H1 (cell line): ENCODE measurements at regions not wholly inside any gene's neighbourhood (a gene's known extent, or its start where the extent isn't known, plus 50 kb on each side); places are given as distances from the start of the nearest gene placed in this dataset.

Source experiments
- CTCF ChIA-PET: fragments of 300-600 bp; sonication (Branson Sonifier 250); formaldehyde crosslinking; loops from one replicate; lab custom pipeline; 2021; ENCODE audit not compliant: partially characterized antibody; lab: Charles Lee
- POLR2A ChIA-PET: fragments of 300-600 bp; sonication (Branson Sonifier 250); formaldehyde crosslinking; loops from one replicate; lab custom pipeline; 2021; ENCODE audit warnings: inconsistent platforms; ENCODE audit not compliant: partially characterized antibody; lab: Charles Lee
- DNase-seq, 2 experiments: peaks; one replicate each; pipeline versions ENCODE4 v3.0.0 to v3.0.0-alpha.2; 2010 to 2022; ENCODE audit warnings: low spot score in 2 of 2, low read depth in 1 of 2, mixed read lengths in 1 of 2
- FAIRE-seq: peaks from 2 replicates; lab custom pipeline; 2011; peaks lifted over from hg19 to GRCh38; lab: Jason Lieb, UNC
- H2AFZ ChIP-seq: 2 replicates; pipeline ENCODE4 v1.8.1; 2012; ENCODE audit warnings: low read length, inconsistent platforms
- H2AK5ac ChIP-seq: 2 replicates; pipeline ENCODE4 v1.6.1; 2013; ENCODE audit warnings: low read depth, low read length
- H2BK120ac ChIP-seq: replicated peaks from 2 replicates; pipeline ENCODE3; 2013; ENCODE audit warnings: low read depth, low read length, inconsistent platforms
- H2BK12ac ChIP-seq: 2 replicates; pipeline ENCODE4 v1.6.1; 2013; ENCODE audit warnings: low read depth, low read length
- H2BK15ac ChIP-seq: 2 replicates; pipeline ENCODE4 v1.6.1; 2013; ENCODE audit warnings: low read length
- H2BK20ac ChIP-seq: 2 replicates; pipeline ENCODE4 v1.6.1; 2013; ENCODE audit warnings: low read length
- H2BK5ac ChIP-seq: 2 replicates; pipeline ENCODE4 v1.6.1; 2013; ENCODE audit warnings: low read depth, low read length
- H3K14ac ChIP-seq: 2 replicates; pipeline ENCODE4 v1.6.1; 2013; ENCODE audit warnings: inconsistent platforms; ENCODE audit not compliant: insufficient read length
- H3K18ac ChIP-seq: 2 replicates; pipeline ENCODE4 v1.6.1; 2013; ENCODE audit warnings: low read length; ENCODE audit errors: extremely low read depth
- H3K23ac ChIP-seq: 2 replicates; pipeline ENCODE4 v1.6.1; 2013; ENCODE audit warnings: inconsistent platforms; ENCODE audit not compliant: insufficient read length
- H3K23me2 ChIP-seq: 2 replicates; pipeline ENCODE4 v1.6.1; 2013; ENCODE audit warnings: low read depth, low read length
- H3K27ac ChIP-seq: 2 replicates; pipeline ENCODE4 v1.6.1; 2011; ENCODE audit warnings: low read depth, low read length, inconsistent platforms
- H3K27me3 ChIP-seq, 4 experiments: replicated peaks in 1 of 4; 1 replicate in 1 of 4; 2 replicates in 3 of 4; pipeline versions ENCODE4 v1.6.1 to v1.8.1; 2011 to 2013; ENCODE audit warnings: low read length in 3 of 4, mild to moderate bottlenecking in 3 of 4, inconsistent platforms in 2 of 4, mixed read lengths in 2 of 4, moderate library complexity in 1 of 4; ENCODE audit not compliant: control insufficient read depth in 3 of 4, insufficient read depth in 3 of 4; ENCODE audit errors: extremely low read depth in 1 of 4
- H3K36me3 ChIP-seq, 4 experiments: 2 replicates each; pipeline versions ENCODE4 v1.6.1 to v1.8.1; 2011 to 2013; ENCODE audit warnings: mild to moderate bottlenecking in 4 of 4, low read length in 3 of 4, moderate library complexity in 2 of 4, control low read depth in 1 of 4, inconsistent platforms in 1 of 4; ENCODE audit not compliant: insufficient read depth in 4 of 4, control insufficient read depth in 2 of 4
- H3K4ac ChIP-seq: replicated peaks from 2 replicates; pipeline ENCODE3; 2013; ENCODE audit warnings: low read length, low read depth, mixed read lengths, inconsistent platforms; ENCODE audit not compliant: insufficient read length
- H3K4me1 ChIP-seq, 4 experiments: replicated peaks in 1 of 4; 1 replicate in 1 of 4; 2 replicates in 3 of 4; pipeline versions ENCODE4 v1.6.1 to v1.8.1; 2011 to 2013; ENCODE audit warnings: low read length in 3 of 4, inconsistent platforms in 2 of 4, mixed read lengths in 1 of 4; ENCODE audit not compliant: insufficient read depth in 4 of 4, control insufficient read depth in 3 of 4
- H3K4me2 ChIP-seq, 2 experiments: 2 replicates each; pipeline versions ENCODE4 v1.6.1 to v1.8.1; 2011 to 2013; ENCODE audit warnings: low read depth in 2 of 2, low read length in 2 of 2, control low read depth in 1 of 2, inconsistent platforms in 1 of 2, mild to moderate bottlenecking in 1 of 2; ENCODE audit not compliant: insufficient read depth in 1 of 2
- H3K4me3 ChIP-seq, 4 experiments: fragments of 200-600, 300-600 bp in 1 of 4; sonication (generic), shearing (Covaris generic), sonication (Bioruptor Twin) in 1 of 4; 2 replicates each; pipeline versions ENCODE4 v1.5.1 to v1.8.1; 2011 to 2016; ENCODE audit warnings: low read length in 4 of 4, low read depth in 3 of 4, control low read depth in 2 of 4, inconsistent platforms in 2 of 4, mild to moderate bottlenecking in 2 of 4, mixed read lengths in 1 of 4, moderate library complexity in 1 of 4; ENCODE audit not compliant: insufficient read depth in 2 of 4; ENCODE audit errors: extremely low read depth in 1 of 4
- H3K56ac ChIP-seq: replicated peaks from 2 replicates; pipeline ENCODE3; 2013; ENCODE audit warnings: low read depth, mild to moderate bottlenecking, mixed read lengths, low read length, inconsistent platforms; ENCODE audit not compliant: insufficient read length
- H3K79me1 ChIP-seq: 2 replicates; pipeline ENCODE4 v1.6.1; 2013; ENCODE audit warnings: low read depth, low read length, control low read depth
- H3K79me2 ChIP-seq, 2 experiments: 2 replicates each; pipeline versions ENCODE4 v1.6.1 to v1.8.1; 2012 to 2013; ENCODE audit warnings: low read length in 2 of 2, mild to moderate bottlenecking in 2 of 2, inconsistent platforms in 1 of 2; ENCODE audit not compliant: insufficient read depth in 2 of 2, control insufficient read depth in 1 of 2
- H3K9ac ChIP-seq, 4 experiments: replicated peaks in 1 of 4; 1 replicate in 1 of 4; 2 replicates in 3 of 4; pipeline versions ENCODE4 v1.6.1 to v1.8.1; 2011 to 2013; ENCODE audit warnings: low read depth in 3 of 4, low read length in 3 of 4, control low read depth in 2 of 4, mild to moderate bottlenecking in 2 of 4, moderate library complexity in 2 of 4, inconsistent platforms in 1 of 4; ENCODE audit errors: extremely low read depth in 1 of 4
- H3K9me3 ChIP-seq, 2 experiments: 2 replicates each; pipeline versions ENCODE4 v1.6.1 to v1.8.1; 2012 to 2013; ENCODE audit warnings: mild to moderate bottlenecking in 2 of 2, moderate library complexity in 2 of 2, control low read depth in 1 of 2, inconsistent platforms in 1 of 2, low read depth in 1 of 2, low read length in 1 of 2, mixed read lengths in 1 of 2; ENCODE audit not compliant: insufficient read depth in 2 of 2
- H4K20me1 ChIP-seq, 2 experiments: replicated peaks in 1 of 2; 2 replicates each; pipeline versions ENCODE3 to v1.8.1; 2011 to 2013; ENCODE audit warnings: inconsistent platforms in 2 of 2, low read length in 2 of 2, mild to moderate bottlenecking in 1 of 2; ENCODE audit not compliant: insufficient read depth in 2 of 2, control insufficient read depth in 1 of 2
- H4K5ac ChIP-seq: 2 replicates; pipeline ENCODE4 v1.6.1; 2013; ENCODE audit warnings: low read length, low read depth, mixed read lengths, inconsistent platforms; ENCODE audit not compliant: insufficient read length
- H4K8ac ChIP-seq: 2 replicates; pipeline ENCODE4 v1.8.0; 2013; ENCODE audit warnings: mild to moderate bottlenecking, moderate library complexity, low read length, inconsistent platforms; ENCODE audit not compliant: insufficient read depth; ENCODE audit errors: extremely low read depth
- H4K91ac ChIP-seq: replicated peaks from 2 replicates; pipeline ENCODE3; 2013; ENCODE audit warnings: low read length, mixed read lengths, inconsistent platforms; ENCODE audit not compliant: insufficient read length
- ASH2L ChIP-seq: fragments of 200-600, 300-600 bp; sonication (generic); IDR thresholded peaks from one replicate; pipeline ENCODE4 v1.7.1; 2017; ENCODE audit warnings: low read length
- ATF3 ChIP-seq: IDR thresholded peaks from 2 replicates; pipeline ENCODE4 v1.6.1; 2011; ENCODE audit warnings: low read depth, mild to moderate bottlenecking, low read length; ENCODE audit not compliant: insufficient read depth
- CBX8 ChIP-seq: fragments of 300-800, 300-1000 bp; sonication (generic); IDR thresholded peaks from 2 replicates; pipeline ENCODE4 v1.7.1; 2016; ENCODE audit warnings: low read depth, low read length, borderline replicate concordance
- JUN ChIP-seq: IDR thresholded peaks from 2 replicates; pipeline ENCODE4 v1.6.1; 2011; ENCODE audit warnings: low read depth, mild to moderate bottlenecking, improper control_type of control experiment, low read length
- JUND ChIP-seq: IDR thresholded peaks from 2 replicates; pipeline ENCODE4 v1.6.1; 2011; ENCODE audit warnings: mild to moderate bottlenecking, improper control_type of control experiment, low read length
- MAX ChIP-seq: IDR thresholded peaks from 2 replicates; pipeline ENCODE4 v1.6.1; 2012; ENCODE audit warnings: inconsistent platforms
- POLR2AphosphoS5 ChIP-seq: IDR thresholded peaks from 2 replicates; pipeline ENCODE4 v1.6.1; 2011; ENCODE audit warnings: low read depth, low read length
- SAP30 ChIP-seq: fragments of 300-600 bp; sonication (generic); IDR thresholded peaks from 2 replicates; pipeline ENCODE4 v1.7.1; 2012; ENCODE audit warnings: low read length, moderate library complexity, mild to moderate bottlenecking, inconsistent platforms; ENCODE audit not compliant: insufficient read depth, insufficient replicate concordance
- SIX5 ChIP-seq: IDR thresholded peaks from 2 replicates; pipeline ENCODE4 v1.6.1; 2011; ENCODE audit warnings: mild to moderate bottlenecking, low read depth, low read length
- USF2 ChIP-seq: IDR thresholded peaks from 2 replicates; pipeline ENCODE4 v1.6.1; 2011; ENCODE audit warnings: low read length, improper control_type of control experiment
- WGBS, 2 experiments: shearing (Covaris generic) in 1 of 2; methylation state at CpG; one replicate each; pipeline versions ENCODE4 v1.1.6 to v1.1.7; 2013 to 2015; ENCODE audit warnings: low lambda C conversion rate in 2 of 2, mixed read lengths in 2 of 2, inconsistent platforms in 1 of 2, low coverage in 1 of 2, missing lambda C conversion rate in 1 of 2; ENCODE audit not compliant: insufficient replicate concordance in 2 of 2, insufficient coverage in 1 of 2, insufficient read length in 1 of 2; ENCODE audit errors: extremely low coverage in 1 of 2, missing lambda C conversion rate in 1 of 2; 5-methylcytosine and 5-hydroxymethylcytosine counted together

- Histone ChIP-seq H3K9ac (no peak overlapping the region), H3K23me2 (no peaks in the 10 kb centered on the region), H3K18ac (no peak overlapping the region), H2BK12ac (no peak overlapping the region), H3K9me3 (no peaks in the 10 kb centered on the region), H4K8ac (no peak overlapping the region), H2BK15ac (no peak overlapping the region), H4K20me1 (no peaks in the 10 kb centered on the region), H3K14ac (no peak overlapping the region), H3K27ac (no peak overlapping the region), H2BK120ac (no peak overlapping the region), H4K91ac (no peak overlapping the region), H3K4me2 (no peak overlapping the region), H2AFZ (no peak overlapping the region), H3K36me3 (no peaks in the 10 kb centered on the region), H3K4ac (no peak overlapping the region), H2BK20ac (no peak overlapping the region), H2BK5ac (no peak overlapping the region), H3K27me3 (no peaks in the 10 kb centered on the region), H3K79me1 (no peaks in the 10 kb centered on the region), H3K79me2 (no peaks in the 10 kb centered on the region), H4K5ac (no peak overlapping the region), H3K56ac (no peak overlapping the region), H2AK5ac (no peak overlapping the region), H3K4me3 (no peak overlapping the region), H3K4me1 (no peaks in the 10 kb centered on the region), H3K23ac (no peak overlapping the region)
- no peak for DNase-seq
- TF ChIP-seq ASH2L (no peak), CBX8 (no peak), JUN (no peak), MAX (no peak), SIX5 (no peak), POLR2AphosphoS5 (no peak), USF2 (no peak), JUND (no peak), SAP30 (no peak), ATF3 (no peak)
- ChIA-PET POLR2A (no interaction called here), CTCF (no interaction called here)
- FAIRE-seq: no peak
- 82% methylated on average over 1 of the region's 1 CpG; no CpG with 5 or more reads in 1 of the 2 experiments for WGBS, 2 experiments
These were observed 333.2 kb upstream of the MAD2L1 start for GRCh38 chr4:120399826-120400225.
